ENCODE measurements at regions not wholly inside any gene's neighbourhood (a gene's known extent, or its start where the extent isn't known, plus 50 kb on each side); places are given as distances from the start of the nearest gene placed in this dataset.

DNA sequence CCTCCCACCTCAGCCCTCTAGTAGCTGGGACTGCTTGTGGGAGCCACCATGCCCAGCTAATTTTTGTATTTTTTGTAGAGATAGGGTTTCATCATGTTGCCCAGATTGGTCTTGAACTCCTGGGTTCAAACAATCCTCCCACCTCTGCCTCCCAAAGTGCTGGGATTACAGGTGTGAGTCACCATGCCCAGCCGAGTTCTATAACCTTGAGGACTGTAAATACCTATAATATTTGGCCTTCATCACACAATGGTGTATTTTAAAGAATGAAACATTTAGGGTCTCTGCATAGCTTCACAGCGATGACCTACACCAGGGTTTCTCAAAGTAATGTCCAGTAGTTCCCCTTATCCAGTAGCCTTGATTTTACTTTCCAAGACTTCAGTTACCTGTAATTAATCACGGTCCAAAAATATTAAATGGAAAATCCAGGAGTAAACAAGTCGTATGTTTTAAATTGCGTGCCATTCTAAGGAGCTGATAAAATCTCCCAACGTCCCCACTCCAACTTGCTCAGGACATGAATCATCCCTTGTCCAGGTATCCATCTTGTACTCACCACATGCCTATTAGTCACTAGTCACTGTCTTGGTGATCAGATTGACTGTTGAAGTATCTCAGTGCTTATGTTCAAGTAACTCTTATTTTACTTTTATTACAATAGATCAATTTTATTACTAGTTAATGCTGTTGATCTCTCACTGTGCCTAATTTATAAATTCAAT is 368.2 kb downstream of the BTG1 start:
- no peaks in the 10 kb centered on the region for H3K36me3 ChIP-seq (ENCODE audit: insufficient read depth, low read length)
- no peak overlapping the region for H3K27ac ChIP-seq (ENCODE audit: low read depth, low read length, poor library complexity, severe bottlenecking)
- H4K20me1 ChIP-seq (ENCODE audit: insufficient read depth, low read length), result no peaks in the 10 kb centered on the region
- H3K4me3 ChIP-seq (ENCODE audit: low read depth, low read length, poor library complexity, severe bottlenecking), result no peak overlapping the region
- CTCF ChIA-PET (ENCODE audit: unreplicated experiment), result no interaction called here
- BruUV-seq (replicated peaks), result no TSS peak
- H3K9me3 ChIP-seq (ENCODE audit: low read length), result no peaks in the 10 kb centered on the region
- no peaks in the 10 kb centered on the region for H3K9me2 ChIP-seq (ENCODE audit: insufficient read depth, low read length)
- no peak overlapping the region for H3K4me2 ChIP-seq (ENCODE audit: low read length)
- POLR2A ChIA-PET, result interaction anchor here (0.6 to 0.7 kb wide), 2 partner anchors 28 to 54 kb away, joined by 3 read pairs; no protein-coding TSS in a partner anchor
- no peak for DNase-seq (ENCODE audit: low spot score)
- H3K4me1 ChIP-seq (ENCODE audit: insufficient read depth, low read length, poor library complexity, severe bottlenecking), result no peaks in the 10 kb centered on the region
- no peak overlapping the region for H2AFZ ChIP-seq (ENCODE audit: low read length)
- intact Hi-C loops (cut with micrococcal nuclease; ENCODE audit: unreplicated experiment), result no loop called here
- no peak for TF ChIP-seq EZH2phosphoT487 (IDR thresholded peaks at IDR 0.05; ENCODE audit: borderline replicate concordance, low read depth, low read length)
- TF ChIP-seq, protein P1, sequence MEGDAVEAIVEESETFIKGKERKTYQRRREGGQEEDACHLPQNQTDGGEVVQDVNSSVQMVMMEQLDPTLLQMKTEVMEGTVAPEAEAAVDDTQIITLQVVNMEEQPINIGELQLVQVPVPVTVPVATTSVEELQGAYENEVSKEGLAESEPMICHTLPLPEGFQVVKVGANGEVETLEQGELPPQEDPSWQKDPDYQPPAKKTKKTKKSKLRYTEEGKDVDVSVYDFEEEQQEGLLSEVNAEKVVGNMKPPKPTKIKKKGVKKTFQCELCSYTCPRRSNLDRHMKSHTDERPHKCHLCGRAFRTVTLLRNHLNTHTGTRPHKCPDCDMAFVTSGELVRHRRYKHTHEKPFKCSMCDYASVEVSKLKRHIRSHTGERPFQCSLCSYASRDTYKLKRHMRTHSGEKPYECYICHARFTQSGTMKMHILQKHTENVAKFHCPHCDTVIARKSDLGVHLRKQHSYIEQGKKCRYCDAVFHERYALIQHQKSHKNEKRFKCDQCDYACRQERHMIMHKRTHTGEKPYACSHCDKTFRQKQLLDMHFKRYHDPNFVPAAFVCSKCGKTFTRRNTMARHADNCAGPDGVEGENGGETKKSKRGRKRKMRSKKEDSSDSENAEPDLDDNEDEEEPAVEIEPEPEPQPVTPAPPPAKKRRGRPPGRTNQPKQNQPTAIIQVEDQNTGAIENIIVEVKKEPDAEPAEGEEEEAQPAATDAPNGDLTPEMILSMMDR (conservative IDR thresholded peaks at IDR 0.05; ENCODE audit: low read length), result no peak
- no peaks in the 10 kb centered on the region for H3K79me2 ChIP-seq (ENCODE audit: insufficient read depth, low read depth, low read length)

- DNase-seq (ENCODE audit: low spot score), result no peak
- intact Hi-C loops (cut with micrococcal nuclease; ENCODE audit: unreplicated experiment), result no loop called here
- H2AFZ ChIP-seq (ENCODE audit: low read length), result no peak overlapping the region
- ChIA-PET CTCF (ENCODE audit: unreplicated experiment) (no interaction called here), POLR2A (no interaction called here)
- H3K4me1 ChIP-seq (ENCODE audit: insufficient read depth, low read length, poor library complexity, severe bottlenecking), result no peaks in the 10 kb centered on the region
- no peak overlapping the region for H3K4me2 ChIP-seq (ENCODE audit: low read length)
- H3K9me2 ChIP-seq (ENCODE audit: insufficient read depth, low read length), result no peaks in the 10 kb centered on the region
- H3K4me3 ChIP-seq (ENCODE audit: low read depth, low read length, poor library complexity, severe bottlenecking), result no peak overlapping the region
- no TSS peak for BruUV-seq (replicated peaks)
- no peaks in the 10 kb centered on the region for H4K20me1 ChIP-seq (ENCODE audit: insufficient read depth, low read length)
- H3K27ac ChIP-seq (ENCODE audit: low read depth, low read length, poor library complexity, severe bottlenecking), result no peak overlapping the region
- H3K9me3 ChIP-seq (ENCODE audit: low read length), result no peaks in the 10 kb centered on the region
- no peaks in the 10 kb centered on the region for H3K79me2 ChIP-seq (ENCODE audit: insufficient read depth, low read depth, low read length)
- TF ChIP-seq, protein P1 (conservative IDR thresholded peaks at IDR 0.05; ENCODE audit: low read length), result no peak
- no peak for TF ChIP-seq EZH2phosphoT487 (IDR thresholded peaks at IDR 0.05; ENCODE audit: borderline replicate concordance, low read depth, low read length)
- no peaks in the 10 kb centered on the region for H3K36me3 ChIP-seq (ENCODE audit: insufficient read depth, low read length)
Measured at GRCh38 chr12:91774434-91774921, 371.2 kb downstream of the BTG1 start.

GRCh38 chr12:91773749-91774429 is 371.8 kb downstream of the BTG1 start:
- POLR2A ChIA-PET, result interaction anchor here (0.6 kb wide), 1 partner anchor 82 kb away, joined by 3 read pairs; no protein-coding TSS in a partner anchor
- Histone ChIP-seq H3K4me1 (ENCODE audit: insufficient read depth, low read length, poor library complexity, severe bottlenecking) (no peaks in the 10 kb centered on the region), H3K4me3 (ENCODE audit: low read depth, low read length, poor library complexity, severe bottlenecking) (no peak overlapping the region), H4K20me1 (ENCODE audit: insufficient read depth, low read length) (no peaks in the 10 kb centered on the region), H3K9me2 (ENCODE audit: insufficient read depth, low read length) (no peaks in the 10 kb centered on the region), H3K27ac (ENCODE audit: low read depth, low read length, poor library complexity, severe bottlenecking) (no peak overlapping the region), H3K36me3 (ENCODE audit: insufficient read depth, low read length) (no peaks in the 10 kb centered on the region), H3K4me2 (ENCODE audit: low read length) (no peak overlapping the region), H2AFZ (ENCODE audit: low read length) (no peak overlapping the region), H3K9me3 (ENCODE audit: low read length) (no peaks in the 10 kb centered on the region), H3K79me2 (ENCODE audit: insufficient read depth, low read depth, low read length) (no peaks in the 10 kb centered on the region)
- no peak for TF ChIP-seq EZH2phosphoT487 (IDR thresholded peaks at IDR 0.05; ENCODE audit: borderline replicate concordance, low read depth, low read length)
- TF ChIP-seq, protein P1 (conservative IDR thresholded peaks at IDR 0.05; ENCODE audit: low read length), result no peak
- CTCF ChIA-PET (ENCODE audit: unreplicated experiment), result no interaction called here
- intact Hi-C loops (cut with micrococcal nuclease; ENCODE audit: unreplicated experiment), result no loop called here
- DNase-seq (ENCODE audit: low spot score), result no peak
- no TSS peak for BruUV-seq (replicated peaks)
